Spleen (tissue), 11 donors: ENCODE measurements at regions not wholly inside any gene's neighbourhood (a gene's known extent, or its start where the extent isn't known, plus 50 kb on each side); places are given as distances from the start of the nearest gene placed in this dataset.

Experiments used
- DNase-seq: peaks from one replicate; pipeline ENCODE4 v3.0.0-alpha.2; 2020
- H3K27ac ChIP-seq, 8 donors: fragments of 200-600 bp; sonication (generic) in 7 of 8; 1 replicate in 4 of 8; 2 replicates in 4 of 8; pipeline versions ENCODE4 v1.5.0 to v1.8.0; 2016 to 2021; ENCODE audit warnings: inconsistent platforms in 4 of 8, mild to moderate bottlenecking in 4 of 8, moderate library complexity in 1 of 8
- H3K27me3 ChIP-seq, 7 donors: fragments of 200-600 bp; sonication (generic) in 6 of 7; replicated peaks in 1 of 7; 1 replicate in 4 of 7; 2 replicates in 3 of 7; pipeline versions ENCODE4 v1.5.0 to v1.8.0; 2016 to 2021; ENCODE audit warnings: inconsistent platforms in 3 of 7, mild to moderate bottlenecking in 1 of 7
- H3K36me3 ChIP-seq, 6 donors: fragments of 200-600 bp; sonication (generic) in 5 of 6; 1 replicate in 4 of 6; 2 replicates in 2 of 6; pipeline versions ENCODE4 v1.5.0 to v1.8.0; 2016 to 2021; ENCODE audit warnings: inconsistent platforms in 2 of 6
- H3K4me1 ChIP-seq, 6 donors: fragments of 200-600 bp; sonication (generic) in 5 of 6; 1 replicate in 3 of 6; 2 replicates in 3 of 6; pipeline versions ENCODE4 v1.5.0 to v1.8.0; 2016 to 2021; ENCODE audit warnings: inconsistent platforms in 3 of 6
- H3K4me3 ChIP-seq, 8 donors: fragments of 200-600 bp; sonication (generic) in 7 of 8; 1 replicate in 4 of 8; 2 replicates in 4 of 8; pipeline versions ENCODE4 v1.5.0 to v1.8.0; 2016 to 2021; ENCODE audit warnings: inconsistent platforms in 4 of 8, mild to moderate bottlenecking in 4 of 8, moderate library complexity in 2 of 8
- H3K9me3 ChIP-seq, 8 donors: fragments of 200-600 bp; sonication (generic) in 7 of 8; 1 replicate in 4 of 8; 2 replicates in 4 of 8; pipeline versions ENCODE4 v1.5.0 to v1.8.0; 2016 to 2021; ENCODE audit warnings: inconsistent platforms in 4 of 8
- CTCF ChIP-seq, 11 experiments: fragments of 200-600 bp in 7 of 11; fragments of 450-650 bp in 4 of 11; sonication (generic) in 4 of 11; IDR thresholded peaks in 8 of 11; conservative IDR thresholded peaks in 3 of 11; 1 replicate in 7 of 11; 2 replicates in 4 of 11; pipeline versions ENCODE4 v1.4.0 to v1.8.0; 2016 to 2021; ENCODE audit warnings: antibody characterized with exemption in 11 of 11, inconsistent platforms in 4 of 11, mild to moderate bottlenecking in 1 of 11
- POLR2A ChIP-seq, 3 donors: fragments of 450-650 bp; IDR thresholded peaks; one replicate each; pipeline ENCODE4 v1.5.1; 2017; ENCODE audit warnings: antibody characterized with exemption in 3 of 3, mild to moderate bottlenecking in 1 of 3
- POLR2AphosphoS5 ChIP-seq, 3 donors: sonication (generic); formaldehyde crosslinking; IDR thresholded peaks; one replicate each; pipeline ENCODE4 v1.5.1; 2017; ENCODE audit warnings: antibody characterized with exemption in 3 of 3
- WGBS, 5 donors: extraction: QIAGEN DNeasy Blood & Tissue Kit in 3 of 5; methylation state at CpG; one replicate each; pipeline versions ENCODE4 v1.1.5 to v1.1.7; 2013 to 2018; 5-methylcytosine and 5-hydroxymethylcytosine counted together
- intact Hi-C: fragments of 100-400 bp; cut with DNase I; formaldehyde crosslinking; loops from one replicate; pipeline ENCODE4 v1.15.0; 2023; ENCODE audit warnings: low total_unique reads
- donor health status: healthy with polysubstance abuse.
- donor health status: DM: no; HTN: no; CAD: no; lungs with moderate emphysema.
- donor health status: DM: no; HTN: no; CAD: no.
- donor health status: Bipolar disorder and iron deficiency.
- donor health status: healthy.
- donor health status: DM: no; HTN: no; CAD: no.
- donor health status: DM: yes; HTN: yes; CAD: no.

- TF ChIP-seq POLR2AphosphoS5 (IDR thresholded peaks at IDR 0.05) (no peak), CTCF (IDR thresholded peaks at IDR 0.05 in 8 of 11, conservative IDR thresholded peaks at IDR 0.05 in 3 of 11) (no peak), POLR2A (IDR thresholded peaks at IDR 0.05) (no peak)
- 65 to 84% (median 75%) methylated on average over 2 of the region's 2 CpGs for WGBS, 5 donors
- intact Hi-C loops, result no loop called here
- no peak for DNase-seq
- Histone ChIP-seq H3K9me3 (no peaks in the 10 kb centered on the region), H3K4me3 (no peak overlapping the region), H3K4me1 (no peaks in the 10 kb centered on the region), H3K27me3 (no peaks in the 10 kb centered on the region), H3K27ac (no peak overlapping the region), H3K36me3 (no peaks in the 10 kb centered on the region)
Observed at GRCh38 chr6:140256248-140256647, 881.8 kb upstream of the CITED2 start.

GRCh38 chr6:140253096-140253495 lies 878.6 kb upstream of the CITED2 start:
- no peak for DNase-seq
- 68 to 85% (median 83%) methylated on average over 1 of the region's 1 CpG for WGBS, 5 donors

DNA sequence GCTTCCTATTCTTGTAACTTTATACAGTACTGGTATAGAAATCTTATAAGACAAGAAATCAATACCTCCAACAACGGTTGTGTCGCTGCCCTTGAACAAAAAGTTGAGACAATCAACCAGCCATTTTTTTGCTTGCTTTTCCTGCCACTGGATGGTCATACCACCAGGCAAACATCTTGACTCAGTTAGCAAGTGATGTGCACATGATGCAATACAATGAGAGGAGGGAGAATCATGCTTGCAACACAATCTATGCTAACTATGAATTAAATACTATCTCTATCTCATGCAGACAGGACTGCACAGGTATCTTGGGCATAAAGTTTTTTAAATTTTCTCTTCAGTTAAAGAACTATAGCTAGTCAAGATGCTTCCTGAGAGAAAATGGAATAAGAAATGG lies 877.7 kb upstream of the CITED2 start:
- Histone ChIP-seq H3K9me3 (no peaks in the 10 kb centered on the region), H3K4me3 (no peak overlapping the region), H3K27me3 (no peaks in the 10 kb centered on the region), H3K36me3 (no peaks in the 10 kb centered on the region), H3K4me1 (no peaks in the 10 kb centered on the region), H3K27ac (no peak overlapping the region)
- no peak for DNase-seq
- intact Hi-C loops, result no loop called here
- no peak for TF ChIP-seq POLR2AphosphoS5 (IDR thresholded peaks at IDR 0.05)
- TF ChIP-seq CTCF (IDR thresholded peaks at IDR 0.05 in 8 of 11, conservative IDR thresholded peaks at IDR 0.05 in 3 of 11), result no peak
- WGBS, 5 donors, result 79 to 98% (median 96%) methylated on average over 2 of the region's 2 CpGs

More at GRCh38 chr6:140253096-140253495, 878.6 kb upstream of the CITED2 start:
- Histone ChIP-seq H3K9me3 (no peaks in the 10 kb centered on the region), H3K36me3 (no peaks in the 10 kb centered on the region), H3K4me1 (no peaks in the 10 kb centered on the region), H3K27me3 (no peaks in the 10 kb centered on the region), H3K27ac (no peak overlapping the region), H3K4me3 (no peak overlapping the region)
- intact Hi-C loops, result no loop called here
- TF ChIP-seq CTCF (IDR thresholded peaks at IDR 0.05 in 8 of 11, conservative IDR thresholded peaks at IDR 0.05 in 3 of 11) (no peak), POLR2AphosphoS5 (IDR thresholded peaks at IDR 0.05) (no peak), POLR2A (IDR thresholded peaks at IDR 0.05) (no peak)

DNA sequence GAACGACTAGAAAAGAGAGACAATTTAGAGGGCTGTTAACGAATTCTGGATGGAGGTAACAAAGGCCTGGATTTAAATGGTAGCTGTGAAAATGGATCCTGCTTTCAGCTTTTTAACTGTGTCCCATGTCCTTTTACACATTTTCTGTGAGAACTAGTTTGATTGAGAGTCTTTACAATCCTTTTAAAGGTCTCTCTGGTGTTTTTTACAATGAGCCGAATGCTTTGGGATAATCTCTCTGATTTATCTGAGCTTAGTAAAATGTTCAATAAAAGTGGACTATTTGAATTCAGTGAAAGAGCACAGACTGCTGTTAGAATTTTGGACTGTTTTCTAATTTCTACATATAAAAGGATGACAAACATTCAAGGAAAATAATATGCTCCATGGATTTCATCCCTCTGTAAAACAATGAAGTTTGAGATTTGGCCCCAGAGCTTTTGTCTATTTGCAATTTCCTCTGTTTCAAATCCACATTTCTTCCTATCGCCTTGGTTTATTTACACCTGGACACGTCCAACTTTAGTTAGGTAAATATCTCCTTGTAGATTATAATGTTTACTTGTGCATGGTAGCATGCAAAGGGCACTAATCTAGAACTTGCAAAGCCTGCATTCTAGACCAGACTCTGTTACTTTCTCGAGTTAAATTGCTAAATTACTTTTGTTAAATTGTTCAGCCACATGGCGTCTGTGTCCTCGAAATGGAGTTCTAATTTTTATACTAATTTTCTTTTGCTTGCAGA lies 871.0 kb upstream of the CITED2 start:
- TF ChIP-seq CTCF (IDR thresholded peaks at IDR 0.05 in 8 of 11, conservative IDR thresholded peaks at IDR 0.05 in 3 of 11), result no peak
- TF ChIP-seq POLR2AphosphoS5 (IDR thresholded peaks at IDR 0.05), result no peak
- no peak for TF ChIP-seq POLR2A (IDR thresholded peaks at IDR 0.05)
- DNase-seq, result no peak
- Histone ChIP-seq H3K4me1 (no peaks in the 10 kb centered on the region), H3K36me3 (no peaks in the 10 kb centered on the region), H3K9me3 (no peaks in the 10 kb centered on the region), H3K27me3 (no peaks in the 10 kb centered on the region), H3K4me3 (no peak overlapping the region), H3K27ac (no peak overlapping the region)
- intact Hi-C loops, result no loop called here
- 86 to 91% (median 89%) methylated on average over 8 of the region's 8 CpGs for WGBS, 5 donors
